ENCODE measurements at regions not wholly inside any gene's neighbourhood (a gene's known extent, or its start where the extent isn't known, plus 50 kb on each side); places are given as distances from the start of the nearest gene placed in this dataset.
A peak's percentile ranks its signal among the peaks of the same experiment; 100 is the strongest.

GRCh38 chr2:198917275-198917674, 540.5 kb downstream of the SATB2 start:
- no peaks in the 10 kb centered on the region for H3K4me1 ChIP-seq (ENCODE audit: control insufficient read depth in 4 of 4, insufficient read depth in 4 of 4, low read length in 3 of 4)
- no peak overlapping the region for H3K27ac ChIP-seq (ENCODE audit: low read depth in 1 of 2, low read length in 2 of 2)
- H3K27me3 ChIP-seq (ENCODE audit: control insufficient read depth in 4 of 4, insufficient read depth in 4 of 4, low read length in 3 of 4), result no peaks in the 10 kb centered on the region
- H3K9ac ChIP-seq (ENCODE audit: low read depth in 1 of 2, low read length in 2 of 2), result no peak overlapping the region
- H3K36me3 ChIP-seq (ENCODE audit: control insufficient read depth in 4 of 4, insufficient read depth in 3 of 4, low read depth in 1 of 4, low read length in 3 of 4), result no peaks in the 10 kb centered on the region
- no peak for DNase-seq (ENCODE audit: low spot score)
- no peak for TF ChIP-seq TAF1 (conservative IDR thresholded peaks at IDR 0.05)
- TF ChIP-seq REST (IDR thresholded peaks at IDR 0.05), result no peak
- no peak for TF ChIP-seq RXRA (IDR thresholded peaks at IDR 0.05)
- TF ChIP-seq, protein P1, sequence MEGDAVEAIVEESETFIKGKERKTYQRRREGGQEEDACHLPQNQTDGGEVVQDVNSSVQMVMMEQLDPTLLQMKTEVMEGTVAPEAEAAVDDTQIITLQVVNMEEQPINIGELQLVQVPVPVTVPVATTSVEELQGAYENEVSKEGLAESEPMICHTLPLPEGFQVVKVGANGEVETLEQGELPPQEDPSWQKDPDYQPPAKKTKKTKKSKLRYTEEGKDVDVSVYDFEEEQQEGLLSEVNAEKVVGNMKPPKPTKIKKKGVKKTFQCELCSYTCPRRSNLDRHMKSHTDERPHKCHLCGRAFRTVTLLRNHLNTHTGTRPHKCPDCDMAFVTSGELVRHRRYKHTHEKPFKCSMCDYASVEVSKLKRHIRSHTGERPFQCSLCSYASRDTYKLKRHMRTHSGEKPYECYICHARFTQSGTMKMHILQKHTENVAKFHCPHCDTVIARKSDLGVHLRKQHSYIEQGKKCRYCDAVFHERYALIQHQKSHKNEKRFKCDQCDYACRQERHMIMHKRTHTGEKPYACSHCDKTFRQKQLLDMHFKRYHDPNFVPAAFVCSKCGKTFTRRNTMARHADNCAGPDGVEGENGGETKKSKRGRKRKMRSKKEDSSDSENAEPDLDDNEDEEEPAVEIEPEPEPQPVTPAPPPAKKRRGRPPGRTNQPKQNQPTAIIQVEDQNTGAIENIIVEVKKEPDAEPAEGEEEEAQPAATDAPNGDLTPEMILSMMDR (IDR thresholded peaks at IDR 0.05; ENCODE audit: low read depth, low read length, missing input control), result no peak
- TF ChIP-seq, protein P2, sequence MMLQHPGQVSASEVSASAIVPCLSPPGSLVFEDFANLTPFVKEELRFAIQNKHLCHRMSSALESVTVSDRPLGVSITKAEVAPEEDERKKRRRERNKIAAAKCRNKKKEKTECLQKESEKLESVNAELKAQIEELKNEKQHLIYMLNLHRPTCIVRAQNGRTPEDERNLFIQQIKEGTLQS (IDR thresholded peaks at IDR 0.05), result no peak
- no peak for TF ChIP-seq HNF4A (conservative IDR thresholded peaks at IDR 0.05)
- no peak for TF ChIP-seq EGR1 (IDR thresholded peaks at IDR 0.05; ENCODE audit: low read depth in 2 of 2)
- TF ChIP-seq RAD21 (IDR thresholded peaks at IDR 0.05), result no peak
- no peak for TF ChIP-seq MAX (IDR thresholded peaks at IDR 0.05)
- TF ChIP-seq GABPA (IDR thresholded peaks at IDR 0.05 in 1 of 2, conservative IDR thresholded peaks at IDR 0.05 in 1 of 2), result no peak
- TF ChIP-seq FOXA2 (IDR thresholded peaks at IDR 0.05), result no peak
- no peak for TF ChIP-seq SP1 (IDR thresholded peaks at IDR 0.05)
- no peak overlapping the region for H3K4me3 ChIP-seq (ENCODE audit: low read depth in 1 of 3, low read length in 3 of 3)
- H3K9me3 ChIP-seq (ENCODE audit: control insufficient read depth in 4 of 4, low read length in 3 of 4), result no peaks in the 10 kb centered on the region
- WGBS, result 67% methylated on average over 2 of the region's 2 CpGs

- Histone ChIP-seq H3K27ac (ENCODE audit: low read depth in 1 of 2, low read length in 2 of 2) (no peak overlapping the region), H3K9me3 (ENCODE audit: control insufficient read depth in 4 of 4, low read length in 3 of 4) (no peaks in the 10 kb centered on the region), H3K4me3 (ENCODE audit: low read depth in 1 of 3, low read length in 3 of 3) (no peak overlapping the region), H3K4me1 (ENCODE audit: control insufficient read depth in 4 of 4, insufficient read depth in 4 of 4, low read length in 3 of 4) (no peaks in the 10 kb centered on the region), H3K36me3 (ENCODE audit: control insufficient read depth in 4 of 4, insufficient read depth in 3 of 4, low read depth in 1 of 4, low read length in 3 of 4) (no peaks in the 10 kb centered on the region), H3K9ac (ENCODE audit: low read depth in 1 of 2, low read length in 2 of 2) (no peak overlapping the region), H3K27me3 (ENCODE audit: control insufficient read depth in 4 of 4, insufficient read depth in 4 of 4, low read length in 3 of 4) (no peaks in the 10 kb centered on the region)
- no peak for DNase-seq (ENCODE audit: low spot score)
- WGBS, result 44% methylated on average over 6 of the region's 6 CpGs
- TF ChIP-seq HNF4G (IDR thresholded peaks at IDR 0.05) (no peak), NR2F2 (IDR thresholded peaks at IDR 0.05) (peak; percentile 15)
- TF ChIP-seq, protein P2 (IDR thresholded peaks at IDR 0.05), result no peak
These were observed 541.1 kb downstream of the SATB2 start for GRCh38 chr2:198916548-198917080.

All from liver (tissue), 8 donors.